H1 (cell line): ENCODE measurements at regions not wholly inside any gene's neighbourhood (a gene's known extent, or its start where the extent isn't known, plus 50 kb on each side); places are given as distances from the start of the nearest gene placed in this dataset.

Experiments used
- SIN3A ChIP-seq, 2 experiments: IDR thresholded peaks in 1 of 2; conservative IDR thresholded peaks in 1 of 2; 2 replicates each; pipeline ENCODE4 v1.6.1; 2011 to 2012; ENCODE audit warnings: low read length in 2 of 2, improper control_type of control experiment in 1 of 2, low read depth in 1 of 2, mild to moderate bottlenecking in 1 of 2
- TF ChIP-seq, protein P1 (sequence below), 3 experiments: IDR thresholded peaks; 1 replicate in 2 of 3; 2 replicates in 1 of 3; pipeline versions ENCODE4 v1.5.1 to v1.6.1; 2011; ENCODE audit warnings: low read length in 3 of 3, mild to moderate bottlenecking in 3 of 3, inconsistent platforms in 2 of 3, low read depth in 1 of 3, moderate library complexity in 1 of 3; ENCODE audit not compliant: insufficient read depth in 1 of 3; ENCODE audit errors: control extremely low read depth in 1 of 3

DNA sequence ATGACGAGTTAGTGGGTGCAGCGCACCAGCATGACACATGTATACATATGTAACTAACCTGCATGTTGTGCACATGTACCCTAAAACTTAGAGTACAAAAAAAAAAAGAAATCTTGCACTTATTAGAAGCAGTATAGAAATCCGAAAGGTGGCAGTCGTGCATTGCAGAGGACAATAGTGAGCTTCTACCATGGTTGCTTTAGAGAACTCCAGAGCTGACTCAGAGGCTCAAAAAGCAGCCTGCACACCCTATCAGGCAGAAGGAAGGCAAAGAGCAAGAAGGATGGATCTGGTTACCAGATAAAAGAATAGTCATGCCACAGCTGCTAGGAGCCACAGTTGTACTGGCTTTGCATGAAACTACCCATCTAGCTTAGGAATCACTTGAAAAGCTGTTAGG is 796.0 kb upstream of the TSPY4 start:
- TF ChIP-seq SIN3A (conservative IDR thresholded peaks at IDR 0.05 in 1 of 2, IDR thresholded peaks at IDR 0.05 in 1 of 2; ENCODE audit: low read depth in 1 of 2, low read length in 2 of 2): no peak
- TF ChIP-seq, protein P1, sequence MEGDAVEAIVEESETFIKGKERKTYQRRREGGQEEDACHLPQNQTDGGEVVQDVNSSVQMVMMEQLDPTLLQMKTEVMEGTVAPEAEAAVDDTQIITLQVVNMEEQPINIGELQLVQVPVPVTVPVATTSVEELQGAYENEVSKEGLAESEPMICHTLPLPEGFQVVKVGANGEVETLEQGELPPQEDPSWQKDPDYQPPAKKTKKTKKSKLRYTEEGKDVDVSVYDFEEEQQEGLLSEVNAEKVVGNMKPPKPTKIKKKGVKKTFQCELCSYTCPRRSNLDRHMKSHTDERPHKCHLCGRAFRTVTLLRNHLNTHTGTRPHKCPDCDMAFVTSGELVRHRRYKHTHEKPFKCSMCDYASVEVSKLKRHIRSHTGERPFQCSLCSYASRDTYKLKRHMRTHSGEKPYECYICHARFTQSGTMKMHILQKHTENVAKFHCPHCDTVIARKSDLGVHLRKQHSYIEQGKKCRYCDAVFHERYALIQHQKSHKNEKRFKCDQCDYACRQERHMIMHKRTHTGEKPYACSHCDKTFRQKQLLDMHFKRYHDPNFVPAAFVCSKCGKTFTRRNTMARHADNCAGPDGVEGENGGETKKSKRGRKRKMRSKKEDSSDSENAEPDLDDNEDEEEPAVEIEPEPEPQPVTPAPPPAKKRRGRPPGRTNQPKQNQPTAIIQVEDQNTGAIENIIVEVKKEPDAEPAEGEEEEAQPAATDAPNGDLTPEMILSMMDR (IDR thresholded peaks at IDR 0.05; ENCODE audit: control extremely low read depth in 1 of 3, insufficient read depth in 1 of 3, low read depth in 1 of 3, low read length in 3 of 3): no peak
